ENCODE measurements at regions not wholly inside any gene's neighbourhood (a gene's known extent, or its start where the extent isn't known, plus 50 kb on each side); places are given as distances from the start of the nearest gene placed in this dataset.
A peak's percentile ranks its signal among the peaks of the same experiment; 100 is the strongest.
"Not testable (repeated sequence)": the region's sequence is repeated elsewhere in the genome, so short reads cannot be mapped to it uniquely, and the experiment has no call there.

DNA sequence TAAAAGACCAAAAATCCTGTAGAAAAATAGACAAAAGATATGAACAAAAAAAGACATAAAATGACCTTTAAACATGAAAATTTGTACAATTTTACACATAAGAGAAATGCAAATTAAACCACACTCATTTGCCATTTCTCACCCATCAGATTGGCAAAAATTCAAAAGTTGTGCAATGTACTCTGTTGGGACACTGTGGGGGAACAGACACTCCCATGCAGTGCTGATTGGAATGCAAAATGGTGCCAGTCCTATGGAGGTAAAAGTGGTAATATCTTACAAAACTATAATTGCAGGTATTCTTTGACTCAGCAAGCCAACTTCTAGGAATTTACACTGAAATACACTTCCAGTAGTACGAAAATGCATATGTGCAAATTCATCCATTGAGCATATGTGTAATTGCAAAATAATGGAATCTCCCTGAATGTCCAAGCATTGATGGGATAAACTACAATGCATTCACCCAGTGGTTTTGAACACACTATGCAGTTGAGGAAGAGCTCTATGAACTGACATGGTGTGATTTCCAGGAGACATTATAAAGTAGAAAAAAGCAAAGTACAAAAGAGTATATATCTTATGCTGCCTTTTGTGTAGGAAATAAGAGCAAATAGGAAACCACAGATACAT lies 201.8 kb upstream of the ZNF521 start:
- no peak for DNase-seq

DNA sequence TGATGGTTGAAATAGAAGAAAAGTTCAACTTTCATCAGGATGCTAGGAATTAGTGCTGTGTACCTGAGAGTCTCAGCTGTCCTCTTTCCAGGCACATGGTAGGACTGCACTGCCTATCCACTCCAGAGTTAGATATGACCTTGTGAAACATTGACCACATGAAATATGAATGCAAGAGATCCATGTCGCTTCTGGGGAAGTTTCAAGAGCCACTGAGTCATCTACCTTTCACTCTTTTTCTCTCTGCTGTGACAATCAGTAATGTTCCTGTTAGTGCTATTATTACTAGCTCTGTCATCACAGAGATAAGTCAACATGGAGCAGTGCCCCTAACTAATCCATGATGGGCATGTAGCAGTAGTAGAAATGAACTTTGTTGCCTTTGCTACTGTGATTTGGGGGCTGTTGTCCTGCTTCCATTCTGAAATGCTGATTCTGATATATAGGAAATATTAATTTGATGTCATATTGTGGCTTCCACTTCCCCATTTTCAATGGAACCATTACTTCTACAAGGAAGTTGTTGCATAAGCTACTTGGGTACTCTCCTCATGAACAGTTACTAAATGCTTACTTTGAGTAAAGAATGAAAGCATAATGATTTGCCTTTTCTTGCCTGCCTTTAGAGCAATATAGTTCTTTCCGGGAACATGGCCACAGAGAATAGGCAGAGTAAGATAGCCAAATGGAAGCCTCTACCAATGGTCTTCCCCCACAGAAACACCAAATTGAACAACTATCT lies 192.8 kb upstream of the ZNF521 start:
- DNase-seq = no peak

DNA sequence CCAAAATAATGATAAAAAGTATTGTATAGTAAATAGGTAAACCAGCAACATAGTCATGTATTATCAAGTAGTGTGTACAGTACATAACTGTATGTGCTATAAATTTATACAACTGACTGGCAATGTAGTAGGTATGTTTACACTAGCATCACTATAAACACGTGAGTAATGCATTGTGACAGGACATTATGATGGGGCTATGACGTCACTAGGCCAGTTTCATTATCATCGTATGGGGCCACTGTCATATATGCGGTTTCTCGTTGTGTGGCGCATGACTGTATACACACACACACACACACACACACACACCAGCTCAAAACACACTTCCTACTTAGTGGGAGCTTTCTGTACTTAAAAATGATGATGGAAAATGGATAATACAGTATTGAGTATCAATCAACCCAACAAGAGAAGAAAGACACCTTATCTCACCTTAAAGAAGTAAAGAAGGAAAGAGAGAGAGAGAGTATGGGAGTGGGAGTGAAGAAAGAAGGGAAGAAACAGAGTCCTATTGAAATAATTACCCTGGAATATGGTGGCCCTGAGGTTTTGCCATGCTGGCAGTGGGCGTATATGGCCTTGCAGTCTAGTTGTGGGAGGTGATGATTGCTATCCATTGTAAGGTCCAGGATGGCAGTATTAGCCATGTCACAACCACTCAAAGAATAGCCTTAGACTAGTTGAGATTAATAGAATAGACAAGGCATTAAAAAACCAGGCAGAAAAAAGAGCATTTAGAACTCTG lies 186.4 kb upstream of the ZNF521 start:
- DNase-seq = no peak

DNA sequence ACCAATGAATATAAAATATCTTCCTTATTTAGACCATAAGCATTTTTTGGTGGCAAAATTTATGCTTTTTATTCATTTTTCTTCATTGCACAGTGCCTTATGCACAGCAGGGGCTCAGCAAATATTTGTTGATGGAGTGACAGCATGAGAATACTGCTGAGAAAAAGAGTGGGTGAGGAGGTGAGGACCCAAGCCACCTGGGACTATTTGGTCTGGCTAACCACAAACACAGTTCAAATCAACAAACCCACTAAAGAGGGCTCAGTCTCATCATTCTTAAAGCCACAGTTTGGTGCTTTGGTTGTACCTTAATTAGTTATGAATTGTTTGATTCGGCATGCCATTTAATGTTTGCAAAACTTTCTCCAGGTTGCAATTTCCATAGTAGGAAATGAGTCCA lies 183.5 kb upstream of the ZNF521 start:
- DNase-seq = no peak

DNA sequence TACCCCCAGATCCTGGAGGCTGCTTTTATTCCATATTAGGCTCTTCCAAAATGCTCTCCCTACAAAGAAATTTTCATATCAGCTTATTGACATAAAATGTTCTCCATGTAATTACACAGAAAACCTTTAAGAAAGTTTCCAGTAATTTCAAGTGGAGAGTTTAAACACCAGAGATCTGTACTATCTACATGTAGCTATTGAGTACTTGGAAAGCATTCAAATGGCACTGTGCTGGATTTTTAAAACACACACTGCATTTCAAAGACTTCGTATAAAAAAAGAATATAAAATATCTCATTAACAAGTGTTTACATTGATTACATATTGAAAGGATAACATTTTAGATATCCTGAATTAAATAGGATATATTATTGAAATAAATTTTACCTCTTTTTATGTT lies 182.4 kb upstream of the ZNF521 start:
- no peak for DNase-seq

DNA sequence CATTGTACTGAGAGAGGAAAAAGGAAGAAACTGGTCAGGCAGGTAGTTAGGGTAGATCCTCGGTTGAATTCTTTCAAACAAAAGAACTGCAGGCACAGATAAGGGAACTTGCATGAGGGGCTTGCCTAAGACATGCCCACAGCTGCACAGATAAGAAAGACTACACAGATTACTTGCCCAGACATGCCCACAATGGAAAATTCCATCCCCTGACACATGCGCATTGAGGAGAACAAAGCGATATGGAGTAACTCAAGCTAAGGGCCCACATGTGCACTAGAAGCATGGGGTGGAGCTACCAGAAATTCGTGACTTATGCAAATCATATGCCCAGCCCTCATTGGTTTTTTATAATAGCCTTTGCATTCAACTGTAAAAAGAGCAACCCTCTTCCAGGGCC lies 181.3 kb upstream of the ZNF521 start:
- DNase-seq = no peak

DNA sequence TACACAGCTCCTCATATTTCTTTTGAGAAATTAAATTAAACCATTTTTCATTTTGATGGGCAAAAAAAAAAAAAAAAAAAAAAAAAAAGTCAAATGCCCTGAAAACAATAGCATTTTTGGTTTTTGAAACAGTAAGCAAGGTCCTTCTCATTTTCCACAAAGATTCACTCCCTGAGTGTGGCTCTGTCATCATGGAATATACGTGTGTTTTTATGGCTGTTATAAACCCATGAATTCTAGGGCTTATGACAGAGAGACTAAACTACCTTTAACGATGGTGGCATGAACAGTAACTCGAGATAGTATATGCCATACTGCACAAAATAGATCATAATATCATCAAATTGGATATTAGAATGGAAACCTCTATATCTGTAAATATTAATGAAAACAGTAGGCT lies 179.2 kb upstream of the ZNF521 start:
- no peak for DNase-seq

DNA sequence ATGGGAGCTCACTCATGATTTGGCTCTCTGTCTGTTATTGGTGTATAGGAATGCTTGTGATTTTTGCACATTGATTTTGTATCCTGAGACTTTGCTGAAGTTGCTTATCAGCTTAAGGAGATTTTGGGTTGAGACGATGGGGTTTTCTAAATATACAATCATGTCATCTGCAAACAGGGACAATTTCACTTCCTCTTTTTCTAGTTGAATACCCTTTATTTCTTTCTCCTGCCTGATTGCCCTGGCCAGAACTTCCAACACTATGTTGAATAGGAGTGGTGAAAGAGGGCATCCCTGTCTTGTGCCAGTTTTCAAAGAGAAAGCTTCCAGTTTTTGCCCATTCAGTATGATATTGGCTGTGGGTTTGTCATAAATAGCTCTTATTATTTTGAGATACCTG lies 173.8 kb upstream of the ZNF521 start:
- not testable (repeated sequence) for DNase-seq

DNA sequence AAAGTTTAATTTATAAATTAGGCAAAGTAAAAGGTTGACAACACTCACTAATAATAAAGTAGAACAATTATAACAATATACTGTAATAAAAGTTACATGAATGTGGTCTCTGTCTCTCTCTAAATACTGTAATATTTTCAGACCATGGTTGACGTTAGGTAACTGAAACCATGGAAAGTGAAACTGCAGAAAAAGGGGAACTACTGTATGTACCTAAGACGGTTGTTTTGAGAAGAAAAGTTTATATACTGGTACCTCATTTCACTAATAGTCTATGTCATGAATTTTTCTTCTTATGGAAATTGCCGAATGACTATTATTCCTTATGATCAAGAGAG lies 166.7 kb upstream of the ZNF521 start:
- no peak for DNase-seq

DNA sequence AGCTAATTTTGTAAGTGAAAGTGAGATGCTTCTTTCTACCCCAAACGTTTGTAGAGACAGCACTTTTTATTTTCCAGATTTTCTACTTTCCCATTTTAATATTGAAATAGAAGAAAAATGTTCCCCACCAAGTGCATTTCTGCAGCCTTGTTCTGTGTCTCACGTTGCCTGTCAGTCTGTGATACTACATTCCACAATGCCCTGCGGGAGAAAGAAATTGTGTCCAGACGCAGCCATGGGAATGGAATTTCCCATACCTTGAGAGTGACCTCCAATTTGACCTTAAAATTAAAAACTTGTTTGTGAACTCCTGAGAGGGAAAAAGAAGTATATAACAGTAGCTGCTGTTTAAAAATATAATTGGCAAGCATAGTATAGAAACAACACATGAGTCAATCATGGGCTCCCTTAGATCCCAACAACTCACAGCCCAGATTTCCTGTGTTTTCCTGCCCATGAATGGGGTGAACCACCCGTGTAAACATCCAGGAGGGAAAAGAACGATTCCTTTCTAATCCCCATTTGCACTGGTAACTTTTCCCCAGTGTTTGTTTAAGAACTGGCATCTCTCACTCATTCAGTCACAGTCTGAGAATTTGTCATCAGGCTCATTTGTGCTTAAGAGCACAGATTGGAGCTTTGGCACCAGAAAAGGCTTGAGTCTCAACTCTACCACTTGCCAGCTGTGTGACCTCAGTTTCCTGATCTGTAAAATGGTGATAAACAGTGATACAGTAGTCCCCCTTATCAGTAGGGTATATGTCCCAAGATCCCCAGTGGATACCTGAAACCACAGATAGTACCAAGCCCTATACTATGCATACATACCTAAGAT lies 166.1 kb upstream of the ZNF521 start:
- DNase-seq = no peak

DNA sequence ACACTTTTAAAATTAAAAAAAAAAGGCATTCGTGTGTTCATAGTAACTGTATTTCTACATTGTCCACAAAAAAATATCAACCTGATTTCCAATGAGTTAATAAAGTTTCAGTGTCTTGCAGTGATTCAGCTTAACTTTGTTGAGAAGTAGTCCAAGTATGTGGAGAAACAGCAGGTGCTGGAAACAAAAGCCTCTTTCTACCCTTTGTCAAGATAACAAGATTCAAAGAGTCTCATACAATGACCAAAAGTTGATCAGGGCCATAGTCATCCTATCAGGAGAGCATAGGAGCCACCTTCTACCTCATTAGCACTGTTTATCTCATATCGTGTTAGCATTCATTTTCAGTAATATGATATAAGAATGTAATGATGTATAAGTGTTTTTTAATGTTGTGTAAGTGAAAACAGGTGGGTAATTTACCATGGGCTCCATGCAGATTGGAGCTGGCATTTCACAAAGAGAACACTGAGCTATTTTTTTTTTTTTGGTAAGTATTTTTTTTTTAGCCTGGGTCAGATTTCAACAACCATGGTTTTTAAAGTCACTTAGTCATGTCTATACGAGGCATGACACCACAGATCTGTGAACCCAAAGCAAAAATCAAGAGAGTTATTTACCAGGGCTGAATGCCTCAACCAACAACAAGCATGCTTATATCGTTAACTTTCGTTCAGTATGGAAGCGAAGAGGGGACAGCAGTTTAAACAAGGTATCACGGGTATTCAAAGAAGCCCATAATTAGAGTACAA lies 165.0 kb upstream of the ZNF521 start:
- no peak for DNase-seq

DNA sequence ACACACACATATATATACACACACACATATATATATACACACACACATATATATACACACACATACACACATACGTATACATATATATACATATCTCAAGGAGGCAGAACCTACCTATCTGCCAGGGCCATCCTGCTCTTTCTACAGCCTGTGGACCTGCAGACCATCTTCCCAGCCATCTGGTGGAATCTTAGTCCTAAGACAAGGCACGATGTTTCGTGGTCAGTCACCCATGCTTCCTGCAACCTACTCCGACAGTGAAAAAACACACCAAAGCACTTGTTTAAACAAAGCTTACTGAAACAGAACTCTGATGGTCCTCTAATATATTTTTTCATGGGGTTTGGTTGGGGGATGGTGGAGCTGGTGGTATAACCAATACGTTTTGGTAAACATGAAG lies 164.2 kb upstream of the ZNF521 start:
- no peak for DNase-seq

DNA sequence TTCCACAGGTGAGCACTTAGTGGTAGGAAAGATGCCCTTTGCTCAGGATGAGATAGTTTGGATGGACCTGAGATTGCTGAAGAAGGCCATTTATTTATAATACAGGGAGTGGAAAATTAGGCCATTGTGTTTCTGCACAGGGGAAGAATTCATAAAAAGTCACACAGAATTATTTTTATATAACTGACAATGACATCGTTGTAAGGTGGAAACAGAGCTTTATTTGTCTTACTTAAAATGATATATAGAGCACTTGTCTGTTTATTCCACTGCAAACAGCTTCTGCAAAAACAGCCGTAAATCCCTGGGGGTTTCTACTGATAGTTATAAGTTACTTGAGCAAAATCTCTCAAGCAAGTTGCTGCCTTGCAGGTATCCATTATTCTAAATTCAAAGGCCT lies 158.1 kb upstream of the ZNF521 start:
- no peak for DNase-seq

DNA sequence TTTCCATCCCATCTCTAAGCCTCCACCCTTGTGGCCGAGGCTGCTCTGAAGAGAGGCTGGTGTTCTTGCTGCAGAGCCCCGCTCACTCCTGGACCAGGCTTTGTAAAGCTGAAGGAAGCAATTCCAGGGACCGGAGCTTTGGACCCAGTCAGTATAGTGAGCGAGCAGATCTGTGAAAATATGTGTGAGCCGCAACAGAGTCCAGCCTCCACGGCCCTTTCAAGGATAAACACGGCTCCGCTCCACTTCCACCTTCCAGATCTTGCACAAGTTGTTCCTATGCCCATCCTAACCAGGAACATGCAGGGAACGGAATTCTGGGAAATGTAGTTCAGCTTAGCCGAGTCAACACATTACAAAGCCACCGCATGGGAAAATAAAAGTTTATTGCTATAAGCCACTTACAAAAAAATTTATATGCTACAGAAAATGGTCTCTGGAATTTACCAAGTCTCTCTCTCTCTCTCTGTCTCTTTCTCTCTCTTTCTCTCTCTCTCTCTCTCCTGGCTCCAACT lies 151.7 kb upstream of the ZNF521 start:
- peak; percentile 69 for DNase-seq

DNA sequence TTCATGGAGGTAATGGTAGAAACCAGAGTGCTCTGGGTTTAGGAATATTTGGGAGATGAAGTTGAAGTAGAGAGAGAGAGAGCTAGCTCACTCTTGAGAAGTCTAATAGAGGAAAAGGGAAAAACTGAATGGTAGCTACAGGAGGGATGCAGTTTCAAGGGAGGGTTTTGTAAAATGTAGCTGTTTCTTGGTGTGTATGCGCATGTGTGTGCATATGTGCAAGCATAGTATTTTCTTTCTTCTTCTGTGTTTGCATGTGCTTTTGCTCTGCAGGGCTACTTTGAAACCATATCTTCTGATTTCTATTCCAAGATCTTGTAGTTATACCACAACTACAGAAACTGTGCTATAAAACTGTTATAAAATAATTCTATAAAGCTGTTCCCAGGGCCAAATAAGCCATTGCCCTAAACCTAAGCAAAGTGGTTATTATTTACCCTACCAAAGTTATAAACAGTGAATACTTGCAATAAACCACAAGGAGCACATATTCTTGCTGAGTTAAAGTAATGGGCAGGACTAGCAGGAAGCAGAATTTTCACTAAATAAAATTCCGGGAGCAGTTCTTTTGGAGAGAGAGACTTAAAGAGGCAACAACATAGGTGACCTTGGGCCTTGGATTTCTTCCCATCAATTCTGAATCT lies 145.3 kb upstream of the ZNF521 start:
- DNase-seq = no peak

DNA sequence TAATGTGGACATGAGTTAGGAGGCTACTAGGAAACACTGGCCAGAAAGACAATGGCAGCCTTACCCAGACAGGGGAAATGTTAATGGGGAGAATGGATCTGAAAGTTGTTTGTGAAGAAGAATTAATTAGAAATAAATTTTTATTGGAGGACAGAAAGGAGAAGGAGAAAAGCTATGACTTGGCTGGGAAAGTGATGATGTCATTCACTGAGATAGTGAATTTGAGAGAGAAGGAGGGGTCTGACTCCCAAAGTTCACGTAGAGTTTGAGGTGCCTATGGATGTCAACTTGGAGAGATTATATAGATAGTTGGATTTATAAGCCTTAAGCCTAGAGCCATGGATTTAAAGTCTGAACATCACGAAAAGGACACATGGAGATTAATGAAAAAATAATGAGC lies 144.6 kb upstream of the ZNF521 start:
- DNase-seq = no peak

DNA sequence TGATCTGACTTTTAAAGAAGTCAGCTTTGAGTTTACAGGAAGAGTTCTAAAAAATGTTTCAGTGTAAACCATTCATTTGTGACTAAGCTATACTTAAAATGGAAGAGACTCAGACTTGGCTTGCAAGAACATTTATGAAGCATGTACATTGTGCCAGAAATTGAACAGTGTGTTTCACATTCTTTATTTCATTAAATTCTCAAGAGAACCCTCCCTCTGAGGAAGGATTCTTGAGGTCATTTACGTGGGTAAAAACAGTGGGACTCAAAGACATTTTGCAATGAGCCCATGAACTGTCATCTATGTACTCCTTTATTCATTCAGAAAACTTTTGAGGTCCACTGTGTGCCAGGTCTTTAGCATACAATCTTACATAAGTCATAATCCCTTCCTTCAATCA lies 143.6 kb upstream of the ZNF521 start:
- DNase-seq = no peak

DNA sequence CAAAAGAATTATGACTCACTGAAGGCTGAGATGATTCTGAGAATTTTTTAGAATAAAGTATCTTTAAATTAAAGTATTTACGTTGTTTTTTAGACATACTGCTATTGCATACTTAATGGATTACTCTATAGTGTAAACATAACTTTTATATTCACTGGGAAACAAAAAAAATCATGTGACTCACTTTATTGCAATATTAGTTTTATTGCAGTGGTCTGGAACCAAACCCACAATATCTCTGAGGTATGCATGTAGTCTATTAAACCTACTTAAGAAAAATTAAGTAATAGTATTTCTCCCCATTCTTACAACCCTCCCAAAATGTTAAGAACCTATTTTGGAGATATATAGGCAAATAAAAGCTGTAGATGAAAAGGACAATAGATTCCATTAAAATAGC lies 142.9 kb upstream of the ZNF521 start:
- DNase-seq = no peak

DNA sequence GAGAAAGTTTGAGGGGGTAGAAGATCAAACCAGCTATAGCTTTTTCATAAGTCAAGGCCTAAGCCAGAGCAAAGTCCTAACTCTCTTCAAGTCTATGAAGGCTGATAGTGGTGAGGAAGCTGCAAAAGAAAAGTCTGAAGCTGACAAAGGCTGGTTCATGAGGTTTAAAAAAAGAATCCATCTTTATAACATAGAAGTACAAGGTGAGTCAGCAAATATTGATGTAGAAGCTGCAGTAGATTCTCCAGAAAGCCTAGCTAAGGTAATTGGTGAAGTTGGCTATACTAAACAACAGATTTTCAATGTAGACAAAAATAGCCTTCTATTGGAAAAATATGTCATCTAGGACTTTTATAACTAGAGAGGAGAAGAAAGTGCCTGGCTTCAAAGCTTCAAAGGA lies 141.4 kb upstream of the ZNF521 start:
- no peak for DNase-seq

DNA sequence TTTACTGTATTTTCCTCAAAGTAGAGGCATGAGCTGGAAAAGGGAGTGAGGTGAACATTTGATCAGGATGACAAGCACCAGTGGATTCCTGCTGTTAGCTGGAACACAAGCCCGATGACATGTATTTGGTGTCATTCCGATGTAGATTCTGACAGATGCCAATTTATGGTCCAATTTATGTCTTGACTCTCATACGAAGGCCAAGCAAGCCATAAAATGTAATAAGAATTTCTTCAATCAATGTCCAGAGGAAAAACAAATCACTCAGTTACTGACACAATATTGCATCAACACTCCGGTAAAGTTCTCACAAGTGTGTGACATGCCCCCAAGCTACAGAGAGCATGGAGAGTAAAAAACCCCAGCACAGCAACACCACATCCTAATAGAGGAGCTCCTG lies 138.3 kb upstream of the ZNF521 start:
- no peak for DNase-seq

DNA sequence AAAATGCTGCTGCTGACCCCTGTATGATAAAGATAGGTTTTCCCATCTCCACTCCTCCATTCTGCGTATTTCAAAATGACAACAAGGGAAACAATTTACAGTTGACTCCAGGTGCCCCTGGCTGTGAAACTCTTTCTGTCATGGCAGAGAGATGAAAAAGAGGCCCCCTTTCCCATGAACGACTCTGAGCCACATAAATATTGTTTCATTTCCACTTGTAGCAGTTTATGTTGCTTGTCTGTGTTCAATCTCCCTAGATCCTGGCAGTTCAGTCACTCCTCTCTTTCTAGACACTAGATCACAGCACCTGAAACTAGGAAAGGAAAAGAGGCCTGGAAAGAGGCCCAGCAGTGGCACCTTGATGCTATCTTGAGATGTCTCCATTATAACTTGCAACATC lies 121.0 kb upstream of the ZNF521 start:
- DNase-seq = no peak
